ENCODE measurements at regions not wholly inside any gene's neighbourhood (a gene's known extent, or its start where the extent isn't known, plus 50 kb on each side); places are given as distances from the start of the nearest gene placed in this dataset.

- TF ChIP-seq POLR2AphosphoS5 (IDR thresholded peaks at IDR 0.05; ENCODE audit: low read depth, low read length) (no peak), TAF1 (IDR thresholded peaks at IDR 0.05; ENCODE audit: borderline replicate concordance, insufficient read depth, low read length) (no peak)
- TF ChIP-seq, protein P1, sequence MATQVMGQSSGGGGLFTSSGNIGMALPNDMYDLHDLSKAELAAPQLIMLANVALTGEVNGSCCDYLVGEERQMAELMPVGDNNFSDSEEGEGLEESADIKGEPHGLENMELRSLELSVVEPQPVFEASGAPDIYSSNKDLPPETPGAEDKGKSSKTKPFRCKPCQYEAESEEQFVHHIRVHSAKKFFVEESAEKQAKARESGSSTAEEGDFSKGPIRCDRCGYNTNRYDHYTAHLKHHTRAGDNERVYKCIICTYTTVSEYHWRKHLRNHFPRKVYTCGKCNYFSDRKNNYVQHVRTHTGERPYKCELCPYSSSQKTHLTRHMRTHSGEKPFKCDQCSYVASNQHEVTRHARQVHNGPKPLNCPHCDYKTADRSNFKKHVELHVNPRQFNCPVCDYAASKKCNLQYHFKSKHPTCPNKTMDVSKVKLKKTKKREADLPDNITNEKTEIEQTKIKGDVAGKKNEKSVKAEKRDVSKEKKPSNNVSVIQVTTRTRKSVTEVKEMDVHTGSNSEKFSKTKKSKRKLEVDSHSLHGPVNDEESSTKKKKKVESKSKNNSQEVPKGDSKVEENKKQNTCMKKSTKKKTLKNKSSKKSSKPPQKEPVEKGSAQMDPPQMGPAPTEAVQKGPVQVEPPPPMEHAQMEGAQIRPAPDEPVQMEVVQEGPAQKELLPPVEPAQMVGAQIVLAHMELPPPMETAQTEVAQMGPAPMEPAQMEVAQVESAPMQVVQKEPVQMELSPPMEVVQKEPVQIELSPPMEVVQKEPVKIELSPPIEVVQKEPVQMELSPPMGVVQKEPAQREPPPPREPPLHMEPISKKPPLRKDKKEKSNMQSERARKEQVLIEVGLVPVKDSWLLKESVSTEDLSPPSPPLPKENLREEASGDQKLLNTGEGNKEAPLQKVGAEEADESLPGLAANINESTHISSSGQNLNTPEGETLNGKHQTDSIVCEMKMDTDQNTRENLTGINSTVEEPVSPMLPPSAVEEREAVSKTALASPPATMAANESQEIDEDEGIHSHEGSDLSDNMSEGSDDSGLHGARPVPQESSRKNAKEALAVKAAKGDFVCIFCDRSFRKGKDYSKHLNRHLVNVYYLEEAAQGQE (IDR thresholded peaks at IDR 0.05; ENCODE audit: insufficient read depth in 1 of 2, low read depth in 2 of 2, low read length in 2 of 2): no peak
These were observed 152.1 kb downstream of the LY86 start for GRCh38 chr6:6740595-6740994.
